Astrocyte (in vitro differentiated cells and primary cell): ENCODE measurements at regions not wholly inside any gene's neighbourhood (a gene's known extent, or its start where the extent isn't known, plus 50 kb on each side); places are given as distances from the start of the nearest gene placed in this dataset.

Experiments
- DNase-seq: peaks from one replicate; pipeline ENCODE4 v3.0.0-alpha.2; 2010; ENCODE audit warnings: low read depth
- FAIRE-seq: peaks from 2 replicates; lab custom pipeline; 2011; peaks lifted over from hg19 to GRCh38; lab: Jason Lieb, UNC
- H2AFZ ChIP-seq: 2 replicates; pipeline ENCODE4 v1.6.0; 2012; ENCODE audit warnings: low read depth, low read length, inconsistent platforms
- H3K27ac ChIP-seq: 2 replicates; pipeline ENCODE4 v1.5.1; 2011; ENCODE audit warnings: low read depth, low read length, inconsistent platforms
- H3K27me3 ChIP-seq: 2 replicates; pipeline ENCODE4 v1.6.0; 2011; ENCODE audit warnings: low read length, inconsistent platforms; ENCODE audit not compliant: insufficient read depth
- H3K36me3 ChIP-seq: 2 replicates; pipeline ENCODE4 v1.5.1; 2011; ENCODE audit warnings: low read length, inconsistent platforms; ENCODE audit not compliant: insufficient read depth
- H3K4me1 ChIP-seq: 2 replicates; pipeline ENCODE4 v1.5.1; 2011; ENCODE audit warnings: low read length, inconsistent platforms; ENCODE audit not compliant: insufficient read depth
- H3K4me2 ChIP-seq: 2 replicates; pipeline ENCODE4 v1.6.0; 2012; ENCODE audit warnings: low read length, inconsistent platforms
- H3K4me3 ChIP-seq: 2 replicates; pipeline ENCODE4 v1.5.1; 2011; ENCODE audit warnings: low read depth, mild to moderate bottlenecking, low read length, inconsistent platforms; ENCODE audit not compliant: insufficient read depth
- H3K79me2 ChIP-seq: 2 replicates; pipeline ENCODE4 v1.6.0; 2012; ENCODE audit warnings: mild to moderate bottlenecking, low read length, inconsistent platforms; ENCODE audit not compliant: insufficient read depth
- H3K9ac ChIP-seq: 2 replicates; pipeline ENCODE4 v1.6.0; 2012; ENCODE audit warnings: mild to moderate bottlenecking, low read length, inconsistent platforms
- H3K9me3 ChIP-seq: 2 replicates; pipeline ENCODE4 v1.5.1; 2012; ENCODE audit warnings: low read depth, mild to moderate bottlenecking, low read length, inconsistent platforms; ENCODE audit not compliant: insufficient read depth
- H4K20me1 ChIP-seq: 2 replicates; pipeline ENCODE4 v1.6.0; 2012; ENCODE audit warnings: low read length, inconsistent platforms; ENCODE audit not compliant: insufficient read depth
- H3K27ac Mint-ChIP-seq: one replicate; pipeline ENCODE4 v1.8.0; 2021; ENCODE audit warnings: mild to moderate bottlenecking, mixed read lengths; ENCODE audit not compliant: unreplicated experiment
- H3K27me3 Mint-ChIP-seq: one replicate; pipeline ENCODE4 v1.8.0; 2021; ENCODE audit warnings: low read depth, mixed read lengths; ENCODE audit not compliant: unreplicated experiment
- H3K36me3 Mint-ChIP-seq: one replicate; pipeline ENCODE4 v1.8.0; 2021; ENCODE audit warnings: low read depth, mixed read lengths; ENCODE audit not compliant: unreplicated experiment
- H3K4me1 Mint-ChIP-seq: one replicate; pipeline ENCODE4 v1.8.0; 2021; ENCODE audit warnings: low read depth, mixed read lengths; ENCODE audit not compliant: unreplicated experiment
- H3K4me3 Mint-ChIP-seq: one replicate; pipeline ENCODE4 v1.8.0; 2021; ENCODE audit warnings: mild to moderate bottlenecking, moderate library complexity, mixed read lengths; ENCODE audit not compliant: unreplicated experiment
- H3K9me3 Mint-ChIP-seq: one replicate; pipeline ENCODE4 v1.8.0; 2021; ENCODE audit warnings: mild to moderate bottlenecking, mixed read lengths; ENCODE audit not compliant: unreplicated experiment
- EZH2 ChIP-seq: IDR thresholded peaks from 2 replicates; pipeline ENCODE4 v1.6.1; 2012; ENCODE audit warnings: mild to moderate bottlenecking, low read length, inconsistent platforms; ENCODE audit not compliant: insufficient read depth
- TF ChIP-seq, protein P1 (sequence below): IDR thresholded peaks from 2 replicates; pipeline ENCODE4 v1.5.1; 2011; ENCODE audit warnings: low read depth, mild to moderate bottlenecking, inconsistent platforms, low read length, moderate library complexity; ENCODE audit not compliant: insufficient read depth

DNA sequence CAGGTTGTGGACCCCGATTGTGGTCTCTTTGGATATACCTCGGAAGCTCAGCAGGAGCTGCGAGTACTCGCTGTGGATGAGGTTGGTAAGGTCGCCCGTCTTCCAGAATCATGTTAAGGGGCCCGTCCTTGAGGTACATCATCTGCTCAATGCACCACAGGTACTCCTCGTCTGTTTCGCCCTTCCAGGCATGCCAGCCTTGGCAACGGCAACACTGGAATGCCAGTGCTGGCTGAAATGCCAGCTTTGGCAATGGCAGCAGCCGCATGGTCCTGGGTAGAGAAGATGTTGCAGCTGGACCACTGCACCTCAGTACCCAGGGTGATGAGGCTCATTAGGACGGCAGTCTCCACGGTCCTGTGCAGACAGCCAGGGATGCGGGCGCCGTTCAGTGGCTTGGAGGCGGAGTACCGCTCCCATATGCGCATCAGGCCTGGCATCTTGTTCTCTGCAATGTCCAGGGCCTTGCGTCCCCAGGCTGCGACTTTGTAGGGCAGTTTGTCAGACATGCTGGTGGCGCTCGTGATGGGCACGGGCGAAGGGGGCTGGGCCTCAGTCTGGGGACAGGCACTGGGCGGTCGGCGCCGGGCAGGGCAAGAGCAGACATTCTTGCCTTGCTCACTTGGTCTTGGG, 122.2 kb upstream of the NXPH2 start:
- no peaks in the 10 kb centered on the region for H3K9me3 ChIP-seq
- TF ChIP-seq, protein P1, sequence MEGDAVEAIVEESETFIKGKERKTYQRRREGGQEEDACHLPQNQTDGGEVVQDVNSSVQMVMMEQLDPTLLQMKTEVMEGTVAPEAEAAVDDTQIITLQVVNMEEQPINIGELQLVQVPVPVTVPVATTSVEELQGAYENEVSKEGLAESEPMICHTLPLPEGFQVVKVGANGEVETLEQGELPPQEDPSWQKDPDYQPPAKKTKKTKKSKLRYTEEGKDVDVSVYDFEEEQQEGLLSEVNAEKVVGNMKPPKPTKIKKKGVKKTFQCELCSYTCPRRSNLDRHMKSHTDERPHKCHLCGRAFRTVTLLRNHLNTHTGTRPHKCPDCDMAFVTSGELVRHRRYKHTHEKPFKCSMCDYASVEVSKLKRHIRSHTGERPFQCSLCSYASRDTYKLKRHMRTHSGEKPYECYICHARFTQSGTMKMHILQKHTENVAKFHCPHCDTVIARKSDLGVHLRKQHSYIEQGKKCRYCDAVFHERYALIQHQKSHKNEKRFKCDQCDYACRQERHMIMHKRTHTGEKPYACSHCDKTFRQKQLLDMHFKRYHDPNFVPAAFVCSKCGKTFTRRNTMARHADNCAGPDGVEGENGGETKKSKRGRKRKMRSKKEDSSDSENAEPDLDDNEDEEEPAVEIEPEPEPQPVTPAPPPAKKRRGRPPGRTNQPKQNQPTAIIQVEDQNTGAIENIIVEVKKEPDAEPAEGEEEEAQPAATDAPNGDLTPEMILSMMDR, result no peak
- H2AFZ ChIP-seq, result no peak overlapping the region

DNA sequence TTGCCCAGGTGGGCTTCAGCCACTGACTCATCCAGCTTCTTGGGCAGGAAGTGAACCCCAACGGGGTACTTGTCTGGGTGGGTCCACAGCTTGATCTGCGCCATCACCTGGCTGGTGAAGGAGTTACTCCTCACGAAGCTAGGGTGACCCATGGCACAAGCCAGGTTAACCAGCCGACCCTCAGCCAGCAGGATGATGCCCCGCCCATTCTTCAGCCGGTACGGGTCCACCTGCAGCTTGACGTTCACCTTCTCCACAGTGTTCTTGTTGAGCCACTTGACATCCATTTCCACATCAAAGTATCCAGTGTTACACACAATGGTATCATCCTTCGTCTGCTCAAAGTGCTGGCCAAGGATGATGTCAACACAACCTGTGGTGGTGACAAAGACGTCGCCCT, 121.3 kb upstream of the NXPH2 start:
- Histone ChIP-seq H3K9ac (no peak overlapping the region), H3K79me2 (no peaks in the 10 kb centered on the region), H4K20me1 (no peaks in the 10 kb centered on the region), H2AFZ (no peak overlapping the region), H3K27me3 (no peaks in the 10 kb centered on the region), H3K9me3 (no peaks in the 10 kb centered on the region), H3K4me3 (no peak overlapping the region), H3K4me2 (no peak overlapping the region), H3K4me1 (no peaks in the 10 kb centered on the region), H3K36me3 (no peaks in the 10 kb centered on the region), H3K27ac (no peak overlapping the region)
- FAIRE-seq (no peak), DNase-seq (no peak)
- Mint-ChIP-seq H3K27me3 (no peaks in the 10 kb centered on the region), H3K27ac (no peak overlapping the region), H3K9me3 (peaks cover 2% of the 10 kb centered on the region), H3K4me1 (peaks cover 4% of the 10 kb centered on the region), H3K36me3 (no peaks in the 10 kb centered on the region), H3K4me3 (no peak overlapping the region)
- TF ChIP-seq EZH2, result no peak
- TF ChIP-seq, protein P1, result no peak

More for the DNA sequence above, 122.2 kb upstream of the NXPH2 start:
- DNase-seq (no peak), FAIRE-seq (no peak)
- Histone ChIP-seq H4K20me1 (no peaks in the 10 kb centered on the region), H3K27ac (no peak overlapping the region), H3K36me3 (no peaks in the 10 kb centered on the region), H3K79me2 (no peaks in the 10 kb centered on the region), H3K27me3 (no peaks in the 10 kb centered on the region), H3K4me3 (no peak overlapping the region), H3K9ac (no peak overlapping the region), H3K4me1 (no peaks in the 10 kb centered on the region), H3K4me2 (no peak overlapping the region)
- Mint-ChIP-seq H3K9me3 (no peaks in the 10 kb centered on the region), H3K4me1 (peaks cover 4% of the 10 kb centered on the region), H3K36me3 (no peaks in the 10 kb centered on the region), H3K27ac (no peak overlapping the region), H3K4me3 (no peak overlapping the region), H3K27me3 (no peaks in the 10 kb centered on the region)

DNA sequence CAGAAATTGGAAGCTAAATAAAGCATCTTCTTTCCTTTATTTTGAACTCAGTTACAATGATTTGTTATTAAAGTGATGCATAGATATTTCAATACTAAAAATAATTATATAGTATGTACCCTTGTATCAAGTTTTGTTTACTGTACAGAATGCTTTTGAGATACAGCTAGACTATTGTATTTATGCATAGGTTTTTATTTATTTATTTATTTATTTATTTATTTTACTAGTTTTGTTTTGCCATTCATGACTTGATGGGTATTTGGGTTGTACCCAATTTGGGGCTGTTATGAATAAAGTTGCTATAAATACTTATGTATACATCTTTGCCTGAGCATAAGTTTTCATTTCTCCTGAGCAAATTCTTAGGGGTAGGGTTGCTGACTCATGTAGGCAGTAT, 118.7 kb upstream of the NXPH2 start:
- no peaks in the 10 kb centered on the region for H3K27me3 ChIP-seq
- TF ChIP-seq EZH2, result no peak
- TF ChIP-seq, protein P1, result no peak
- Mint-ChIP-seq H3K9me3 (peaks cover 3% of the 10 kb centered on the region), H3K36me3 (no peaks in the 10 kb centered on the region), H3K4me1 (peaks cover 4% of the 10 kb centered on the region), H3K27me3 (no peaks in the 10 kb centered on the region), H3K27ac (no peak overlapping the region), H3K4me3 (no peak overlapping the region)
- no peaks in the 10 kb centered on the region for H3K36me3 ChIP-seq
- no peak overlapping the region for H3K9ac ChIP-seq
- H3K4me3 ChIP-seq, result no peak overlapping the region
- no peaks in the 10 kb centered on the region for H4K20me1 ChIP-seq
- no peak overlapping the region for H2AFZ ChIP-seq
- DNase-seq (no peak), FAIRE-seq (no peak)
- no peak overlapping the region for H3K27ac ChIP-seq
- no peaks in the 10 kb centered on the region for H3K9me3 ChIP-seq
- no peaks in the 10 kb centered on the region for H3K4me1 ChIP-seq
- H3K79me2 ChIP-seq, result no peaks in the 10 kb centered on the region
- no peak overlapping the region for H3K4me2 ChIP-seq
